ENCODE measurements at regions not wholly inside any gene's neighbourhood (a gene's known extent, or its start where the extent isn't known, plus 50 kb on each side); places are given as distances from the start of the nearest gene placed in this dataset.

GRCh38 chr10:121078036-121078435 is 226.9 kb downstream of the WDR11 start:
- no peaks in the 10 kb centered on the region for H3K36me3 ChIP-seq
- peaks cover 22% of the 10 kb centered on the region for H3K4me1 ChIP-seq
- no peaks in the 10 kb centered on the region for H3K27me3 ChIP-seq
- no peaks in the 10 kb centered on the region for H3K9me3 ChIP-seq
- DNase-seq (no peak), ATAC-seq (no peak)
- TF ChIP-seq CTCF (IDR thresholded peaks at IDR 0.05), result no peak
- no peak overlapping the region for H3K4me3 ChIP-seq
- intact Hi-C loops (cut with DNase I), result no loop called here
- H3K27ac ChIP-seq, result peak overlapping the region; percentile 66

GRCh38 chr10:121078672-121079102 is 227.5 kb downstream of the WDR11 start:
- H3K9me3 ChIP-seq, result no peaks in the 10 kb centered on the region
- H3K27me3 ChIP-seq, result no peaks in the 10 kb centered on the region
- H3K27ac ChIP-seq, result no peak overlapping the region
- H3K4me3 ChIP-seq, result no peak overlapping the region
- ATAC-seq (peak; percentile 40), DNase-seq (peak; percentile 72)
- peaks cover 22% of the 10 kb centered on the region for H3K4me1 ChIP-seq
- TF ChIP-seq CTCF (IDR thresholded peaks at IDR 0.05), result no peak
- H3K36me3 ChIP-seq, result no peaks in the 10 kb centered on the region
- intact Hi-C loops (cut with DNase I), result no loop called here

DNA sequence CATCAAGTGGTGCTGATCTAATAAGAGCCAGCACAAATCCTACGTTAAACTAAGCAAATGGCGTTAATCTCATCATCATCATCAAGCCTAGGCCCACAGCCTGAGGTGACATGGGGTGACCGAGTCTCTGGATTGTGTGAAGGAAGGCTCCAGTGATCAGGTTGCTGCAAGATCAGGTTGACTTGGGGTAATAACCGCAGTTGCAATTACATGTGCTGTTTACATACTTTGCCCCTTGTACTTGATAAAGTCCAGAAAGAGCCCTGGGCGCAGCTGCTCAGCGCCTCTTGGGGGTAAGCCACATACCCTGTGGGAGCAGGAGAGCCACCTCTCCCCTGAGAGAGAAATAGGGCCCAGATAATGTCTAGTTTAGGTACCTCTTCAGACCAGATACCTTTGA is 228.1 kb downstream of the WDR11 start:
- ATAC-seq (no peak), DNase-seq (no peak)
- no peak for TF ChIP-seq CTCF (IDR thresholded peaks at IDR 0.05)
- H3K4me1 ChIP-seq, result peaks cover 22% of the 10 kb centered on the region
- H3K9me3 ChIP-seq, result no peaks in the 10 kb centered on the region
- no peak overlapping the region for H3K4me3 ChIP-seq
- no peaks in the 10 kb centered on the region for H3K36me3 ChIP-seq
- H3K27me3 ChIP-seq, result no peaks in the 10 kb centered on the region
- H3K27ac ChIP-seq, result no peak overlapping the region
- intact Hi-C loops (cut with DNase I), result no loop called here

DNA sequence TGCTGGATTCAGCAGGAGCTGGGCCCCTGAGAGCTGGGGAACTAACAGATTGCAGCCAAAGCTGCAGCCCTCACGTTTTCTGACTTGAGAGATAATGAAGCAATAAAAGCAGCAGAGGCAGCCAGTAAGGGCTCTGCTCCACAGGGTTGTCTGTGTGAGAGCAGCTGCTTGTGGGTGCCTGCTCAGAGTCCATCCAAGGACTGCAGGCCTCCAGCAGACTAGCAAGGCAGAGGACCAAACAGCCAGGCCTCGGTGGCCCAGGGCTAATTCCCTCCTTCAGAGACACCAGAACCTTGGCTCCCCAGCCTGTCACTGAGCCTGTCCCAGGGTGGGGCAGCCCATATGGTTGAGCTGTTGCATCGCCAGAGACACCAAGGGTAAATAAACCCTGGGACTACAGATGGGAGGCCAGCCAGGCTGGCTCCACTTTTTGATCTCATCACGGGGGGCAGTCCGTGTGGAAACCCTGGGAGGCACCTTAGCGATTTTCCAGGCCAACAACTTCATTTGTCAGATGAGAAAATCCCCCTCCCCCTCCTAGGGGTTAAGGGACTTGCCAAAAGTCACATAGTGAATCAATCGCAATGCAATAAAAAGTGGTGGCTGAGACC is 229.2 kb downstream of the WDR11 start:
- Histone ChIP-seq H3K27me3 (no peaks in the 10 kb centered on the region), H3K4me1 (peaks cover 22% of the 10 kb centered on the region), H3K9me3 (no peaks in the 10 kb centered on the region), H3K4me3 (no peak overlapping the region), H3K36me3 (no peaks in the 10 kb centered on the region), H3K27ac (no peak overlapping the region)
- DNase-seq, result no peak
- no peak for TF ChIP-seq CTCF (IDR thresholded peaks at IDR 0.05)
- intact Hi-C loops (cut with DNase I), result no loop called here
- no peak for ATAC-seq

DNA sequence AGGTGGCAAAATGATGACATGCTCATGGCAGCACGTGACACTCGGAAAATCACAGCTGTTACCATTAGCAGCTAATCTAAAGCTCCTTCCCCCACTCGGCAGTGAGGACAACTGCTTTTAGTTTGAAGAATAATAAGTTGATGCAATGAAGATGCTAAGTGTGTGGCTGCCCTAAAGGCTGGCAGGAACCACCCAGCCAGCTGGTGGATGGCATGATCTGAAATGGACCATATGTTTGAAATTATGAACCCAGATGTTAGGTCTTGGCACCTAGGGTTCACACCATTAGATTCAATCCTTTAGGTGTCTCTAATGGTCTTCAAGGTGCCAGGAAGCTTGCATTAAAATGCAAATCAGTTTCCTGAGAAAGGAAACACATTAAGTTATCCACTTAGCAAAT is 230.1 kb downstream of the WDR11 start:
- no peak for ATAC-seq
- Histone ChIP-seq H3K27me3 (no peaks in the 10 kb centered on the region), H3K4me3 (no peak overlapping the region), H3K27ac (no peak overlapping the region), H3K4me1 (peaks cover 19% of the 10 kb centered on the region), H3K36me3 (no peaks in the 10 kb centered on the region), H3K9me3 (no peaks in the 10 kb centered on the region)
- no peak for TF ChIP-seq CTCF (IDR thresholded peaks at IDR 0.05)
- DNase-seq, result no peak
- intact Hi-C loops (cut with DNase I), result no loop called here

DNA sequence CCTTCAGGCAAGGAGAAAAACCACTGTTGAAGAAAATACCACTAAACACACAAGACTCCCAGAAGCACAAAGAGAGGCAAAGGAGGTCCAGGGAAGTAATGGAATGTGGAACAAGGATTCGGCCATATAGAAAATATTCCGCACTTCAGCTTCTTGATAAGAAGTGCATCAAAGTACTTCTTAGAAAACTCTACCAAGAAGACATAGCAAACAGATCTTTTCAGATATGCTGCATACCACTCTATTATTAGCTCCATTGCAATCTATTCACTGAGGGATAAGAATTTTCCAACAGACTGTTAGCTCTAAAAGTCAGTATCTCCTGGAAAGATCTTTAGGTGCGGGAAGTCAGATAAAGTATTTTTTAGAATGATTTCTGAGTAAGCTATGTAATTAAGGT is 231.8 kb downstream of the WDR11 start:
- Histone ChIP-seq H3K36me3 (no peaks in the 10 kb centered on the region), H3K27ac (no peak overlapping the region), H3K27me3 (no peaks in the 10 kb centered on the region), H3K4me1 (peaks cover 6% of the 10 kb centered on the region), H3K9me3 (no peaks in the 10 kb centered on the region), H3K4me3 (no peak overlapping the region)
- DNase-seq (no peak), ATAC-seq (no peak)
- intact Hi-C loops (cut with DNase I), result no loop called here
- TF ChIP-seq CTCF (IDR thresholded peaks at IDR 0.05), result no peak

Data from upper lobe of right lung (tissue), 1 donor.